Keratinocyte (primary cell): ENCODE measurements at regions not wholly inside any gene's neighbourhood (a gene's known extent, or its start where the extent isn't known, plus 50 kb on each side); places are given as distances from the start of the nearest gene placed in this dataset.

Experiments
- EZH2 ChIP-seq: IDR thresholded peaks from one replicate; pipeline ENCODE4 v1.6.1; 2012; ENCODE audit warnings: inconsistent platforms, mild to moderate bottlenecking, low read length, moderate library complexity
- TF ChIP-seq, protein P1 (sequence below), 3 experiments: IDR thresholded peaks in 1 of 3; conservative IDR thresholded peaks in 1 of 3; optimal IDR thresholded peaks in 1 of 3; 2 replicates in 2 of 3; 3 replicates in 1 of 3; pipeline versions ENCODE3 to v1.5.1; 2011; ENCODE audit warnings: low read length in 3 of 3, mild to moderate bottlenecking in 3 of 3, moderate library complexity in 2 of 3, control low read depth in 1 of 3, inconsistent platforms in 1 of 3; ENCODE audit not compliant: insufficient read depth in 2 of 3; ENCODE audit errors: extremely low read depth in 1 of 3

DNA sequence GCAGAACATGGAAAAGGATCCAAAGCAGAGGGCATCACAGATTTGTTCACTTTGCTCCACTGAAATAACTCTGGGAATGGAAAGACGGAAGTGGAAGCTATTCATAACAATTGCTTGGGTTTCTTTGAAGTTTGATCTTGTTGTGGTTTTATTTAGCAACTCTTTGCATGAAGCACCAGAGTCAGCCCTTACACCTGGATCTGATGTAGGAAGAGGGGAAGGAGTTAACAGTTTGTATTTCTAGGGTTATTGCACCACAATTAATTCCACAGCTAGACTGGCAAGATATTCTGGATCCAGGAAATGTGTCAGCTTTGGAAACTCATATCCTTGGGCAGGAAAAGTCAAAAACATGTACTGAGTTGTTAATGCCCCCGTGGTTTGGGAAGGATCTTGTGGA is 1143.4 kb downstream of the CNTNAP5 start:
- TF ChIP-seq EZH2 = no peak
- TF ChIP-seq, protein P1, sequence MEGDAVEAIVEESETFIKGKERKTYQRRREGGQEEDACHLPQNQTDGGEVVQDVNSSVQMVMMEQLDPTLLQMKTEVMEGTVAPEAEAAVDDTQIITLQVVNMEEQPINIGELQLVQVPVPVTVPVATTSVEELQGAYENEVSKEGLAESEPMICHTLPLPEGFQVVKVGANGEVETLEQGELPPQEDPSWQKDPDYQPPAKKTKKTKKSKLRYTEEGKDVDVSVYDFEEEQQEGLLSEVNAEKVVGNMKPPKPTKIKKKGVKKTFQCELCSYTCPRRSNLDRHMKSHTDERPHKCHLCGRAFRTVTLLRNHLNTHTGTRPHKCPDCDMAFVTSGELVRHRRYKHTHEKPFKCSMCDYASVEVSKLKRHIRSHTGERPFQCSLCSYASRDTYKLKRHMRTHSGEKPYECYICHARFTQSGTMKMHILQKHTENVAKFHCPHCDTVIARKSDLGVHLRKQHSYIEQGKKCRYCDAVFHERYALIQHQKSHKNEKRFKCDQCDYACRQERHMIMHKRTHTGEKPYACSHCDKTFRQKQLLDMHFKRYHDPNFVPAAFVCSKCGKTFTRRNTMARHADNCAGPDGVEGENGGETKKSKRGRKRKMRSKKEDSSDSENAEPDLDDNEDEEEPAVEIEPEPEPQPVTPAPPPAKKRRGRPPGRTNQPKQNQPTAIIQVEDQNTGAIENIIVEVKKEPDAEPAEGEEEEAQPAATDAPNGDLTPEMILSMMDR (optimal IDR thresholded peaks at IDR 0.05 in 1 of 3, IDR thresholded peaks at IDR 0.05 in 1 of 3, conservative IDR thresholded peaks at IDR 0.05 in 1 of 3; ENCODE audit: extremely low read depth in 1 of 3, insufficient read depth in 2 of 3, low read length in 3 of 3) = no peak
